T-helper 17 cell (primary cell): ENCODE measurements at regions not wholly inside any gene's neighbourhood (a gene's known extent, or its start where the extent isn't known, plus 50 kb on each side); places are given as distances from the start of the nearest gene placed in this dataset.

ENCODE experiments used
- ATAC-seq: fragments of 150-1000 bp; cut with Tn5 transposase; 2 replicates; pipeline ENCODE4 v1.10.0; 2021; ENCODE audit warnings: mild to moderate bottlenecking, moderate library complexity
- DNase-seq, 3 donors: peaks; one replicate each; pipeline versions ENCODE4 v3.0.0 to v3.0.0-alpha.2; 2020 to 2021
- H3K9me3 ChIP-seq: one replicate; pipeline ENCODE4 v1.7.0; 2013; ENCODE audit warnings: low read length, mild to moderate bottlenecking; ENCODE audit not compliant: control insufficient read depth, poor library complexity, severe bottlenecking
- H3K27ac Mint-ChIP-seq: one replicate; pipeline ENCODE4 v1.8.0; 2022; ENCODE audit warnings: mild to moderate bottlenecking, moderate library complexity, mixed read lengths
- H3K27me3 Mint-ChIP-seq: one replicate; pipeline ENCODE4 v1.8.0; 2022; ENCODE audit warnings: mixed read lengths
- H3K36me3 Mint-ChIP-seq: one replicate; pipeline ENCODE4 v1.8.0; 2022; ENCODE audit warnings: low read depth, mixed read lengths
- H3K4me1 Mint-ChIP-seq: one replicate; pipeline ENCODE4 v1.8.0; 2022; ENCODE audit warnings: mild to moderate bottlenecking, mixed read lengths
- H3K4me3 Mint-ChIP-seq: one replicate; pipeline ENCODE4 v1.8.0; 2022; ENCODE audit warnings: mild to moderate bottlenecking, moderate library complexity, mixed read lengths

DNA sequence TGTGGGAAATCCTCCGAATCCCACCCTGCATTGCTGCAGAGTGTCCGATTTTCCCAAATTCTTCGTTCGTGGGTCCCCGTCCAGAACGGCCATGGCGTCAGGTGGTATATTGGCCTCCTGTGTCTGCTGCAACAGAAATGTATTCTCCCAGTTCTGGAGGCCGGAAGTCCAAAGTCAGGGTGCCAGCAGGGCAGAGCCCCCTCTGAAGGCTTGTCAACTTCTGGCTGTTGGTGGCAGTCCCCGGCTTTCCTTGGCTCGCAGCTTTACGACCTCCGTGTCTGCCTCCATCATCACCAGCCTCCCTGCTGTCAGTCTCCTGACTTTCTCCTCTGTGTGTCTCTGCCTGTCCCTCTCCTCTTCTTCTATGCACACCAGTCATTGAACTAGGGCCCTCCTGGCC lies 142.1 kb upstream of the FOXF1 start:
- Mint-ChIP-seq H3K36me3 (no peaks in the 10 kb centered on the region), H3K4me1 (no peaks in the 10 kb centered on the region), H3K27me3 (peaks cover 56% of the 10 kb centered on the region), H3K4me3 (no peak overlapping the region), H3K27ac (no peak overlapping the region)
- H3K9me3 ChIP-seq, result no peaks in the 10 kb centered on the region
- DNase-seq (no peak), ATAC-seq (no peak)

DNA sequence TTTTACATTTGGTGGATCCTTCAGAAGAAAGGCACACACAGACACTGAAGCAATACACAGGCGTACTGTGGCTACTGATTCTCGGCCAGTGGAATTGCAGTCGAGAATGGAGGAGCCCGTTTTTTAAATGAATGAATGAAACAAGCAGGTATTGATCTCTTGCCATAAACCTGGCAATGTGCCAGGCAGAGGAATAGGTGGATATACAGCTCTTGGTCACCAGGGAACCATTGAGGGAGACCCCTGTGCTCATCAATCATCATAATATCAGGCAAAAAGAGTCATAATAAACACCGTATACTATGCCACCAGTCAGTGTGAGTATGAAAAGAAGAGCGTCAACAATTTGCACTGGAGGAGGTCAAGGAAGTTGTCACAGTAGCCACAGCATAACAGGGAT lies 140.3 kb upstream of the FOXF1 start:
- no peaks in the 10 kb centered on the region for H3K9me3 ChIP-seq
- DNase-seq, result no peak
- no peak overlapping the region for H3K4me3 Mint-ChIP-seq
- peaks cover 48% of the 10 kb centered on the region for H3K27me3 Mint-ChIP-seq
- ATAC-seq, result no peak
- no peaks in the 10 kb centered on the region for H3K36me3 Mint-ChIP-seq
- H3K4me1 Mint-ChIP-seq, result no peaks in the 10 kb centered on the region
- H3K27ac Mint-ChIP-seq, result no peak overlapping the region

DNA sequence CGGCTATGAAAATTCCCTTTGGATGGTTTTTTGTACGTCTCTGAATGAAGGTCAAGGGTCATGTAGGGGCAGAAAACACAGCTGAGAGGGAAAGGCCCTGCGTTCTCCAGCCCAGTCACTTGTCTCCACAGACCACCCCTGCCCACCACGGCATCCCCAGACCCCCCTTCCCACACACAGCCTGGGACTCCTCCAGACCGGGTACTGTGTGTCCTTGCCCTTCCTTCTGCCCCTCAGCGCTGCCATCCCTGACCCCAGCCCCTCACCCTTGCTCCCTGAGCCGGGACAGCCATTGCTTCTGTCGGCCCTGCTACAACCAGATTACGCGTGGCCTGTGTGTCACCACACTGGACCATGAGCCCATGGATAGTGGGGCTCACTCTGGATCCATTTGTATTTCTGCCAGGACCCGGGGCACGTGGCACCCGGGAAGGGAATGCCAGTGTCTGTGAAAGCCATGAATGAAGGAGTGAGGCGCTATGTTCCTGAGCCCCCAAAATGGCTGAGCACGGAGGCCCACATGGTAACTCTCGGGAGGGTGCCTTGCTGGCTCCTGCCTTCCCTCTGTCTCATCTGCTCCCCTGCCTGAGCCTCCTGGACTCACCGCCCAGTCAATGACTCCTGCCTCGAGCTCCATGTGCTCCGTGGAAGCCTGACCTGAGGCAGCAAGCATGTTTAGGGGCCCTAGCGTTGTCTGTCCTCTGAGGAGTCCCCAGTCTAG lies 139.1 kb upstream of the FOXF1 start:
- Mint-ChIP-seq H3K4me3 (no peak overlapping the region), H3K27ac (no peak overlapping the region)

DNA sequence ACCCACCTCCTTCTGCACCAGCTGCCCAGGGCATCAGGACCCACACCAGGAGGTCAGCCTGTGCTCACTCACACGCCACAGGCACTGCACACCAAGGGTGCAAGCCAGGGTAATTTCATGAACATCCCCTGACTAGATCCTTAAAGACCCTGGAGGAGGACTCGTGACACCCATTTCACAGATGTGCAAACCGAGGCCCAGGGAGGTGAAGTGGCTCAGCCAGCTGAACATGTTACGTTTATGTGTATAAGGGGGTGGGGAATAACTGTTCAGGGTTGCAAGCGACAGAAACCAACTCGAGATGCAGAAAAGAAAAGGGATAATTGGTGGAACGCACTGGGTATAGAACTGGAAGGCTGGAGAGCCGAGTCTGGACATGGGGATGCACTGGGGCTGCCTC lies 138.1 kb upstream of the FOXF1 start:
- ATAC-seq (no peak), DNase-seq (no peak)
- H3K4me3 Mint-ChIP-seq, result no peak overlapping the region
- H3K36me3 Mint-ChIP-seq, result no peaks in the 10 kb centered on the region
- peaks cover 30% of the 10 kb centered on the region for H3K27me3 Mint-ChIP-seq
- no peak overlapping the region for H3K27ac Mint-ChIP-seq
- H3K9me3 ChIP-seq, result no peaks in the 10 kb centered on the region
- H3K4me1 Mint-ChIP-seq, result no peaks in the 10 kb centered on the region

More for the DNA sequence above, 139.1 kb upstream of the FOXF1 start:
- H3K36me3 Mint-ChIP-seq, result no peaks in the 10 kb centered on the region
- H3K27me3 Mint-ChIP-seq, result peaks cover 39% of the 10 kb centered on the region
- DNase-seq, result no peak
- H3K9me3 ChIP-seq, result no peaks in the 10 kb centered on the region
- no peaks in the 10 kb centered on the region for H3K4me1 Mint-ChIP-seq
- no peak for ATAC-seq

DNA sequence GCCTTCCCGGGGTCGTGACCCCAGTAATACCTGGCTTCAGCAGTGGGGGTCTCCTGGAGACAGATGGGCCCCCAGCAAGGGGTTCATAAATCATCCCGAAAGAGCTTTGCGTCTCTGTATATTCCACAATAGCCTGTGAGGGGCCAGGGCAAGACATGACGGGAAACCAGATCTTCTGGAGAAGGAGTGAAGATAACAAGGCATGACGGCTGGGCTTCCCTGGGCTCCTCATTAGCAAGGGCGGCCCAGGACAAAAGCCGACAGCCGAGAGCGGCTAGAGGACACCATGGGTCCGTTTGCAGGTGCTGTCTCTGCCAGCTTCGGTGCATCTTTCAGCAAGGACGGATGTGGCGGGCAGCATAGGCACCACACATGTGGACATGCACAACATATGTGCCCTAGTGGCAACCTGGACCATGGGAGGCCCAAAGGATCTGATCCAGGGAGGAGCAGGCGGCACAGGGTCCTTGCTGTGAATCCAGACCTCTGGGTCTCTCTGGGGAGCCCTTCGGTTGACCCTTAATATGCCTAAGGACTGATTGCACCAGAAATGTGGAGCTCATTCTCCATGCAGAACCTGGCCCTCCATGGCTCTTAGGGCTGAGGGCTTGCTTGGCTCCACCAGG lies 136.9 kb upstream of the FOXF1 start:
- H3K36me3 Mint-ChIP-seq, result no peaks in the 10 kb centered on the region
- ATAC-seq (no peak), DNase-seq (no peak)
- H3K4me1 Mint-ChIP-seq, result no peaks in the 10 kb centered on the region
- H3K4me3 Mint-ChIP-seq, result no peak overlapping the region
- H3K27me3 Mint-ChIP-seq, result peaks cover 25% of the 10 kb centered on the region
- no peaks in the 10 kb centered on the region for H3K9me3 ChIP-seq
- no peak overlapping the region for H3K27ac Mint-ChIP-seq

DNA sequence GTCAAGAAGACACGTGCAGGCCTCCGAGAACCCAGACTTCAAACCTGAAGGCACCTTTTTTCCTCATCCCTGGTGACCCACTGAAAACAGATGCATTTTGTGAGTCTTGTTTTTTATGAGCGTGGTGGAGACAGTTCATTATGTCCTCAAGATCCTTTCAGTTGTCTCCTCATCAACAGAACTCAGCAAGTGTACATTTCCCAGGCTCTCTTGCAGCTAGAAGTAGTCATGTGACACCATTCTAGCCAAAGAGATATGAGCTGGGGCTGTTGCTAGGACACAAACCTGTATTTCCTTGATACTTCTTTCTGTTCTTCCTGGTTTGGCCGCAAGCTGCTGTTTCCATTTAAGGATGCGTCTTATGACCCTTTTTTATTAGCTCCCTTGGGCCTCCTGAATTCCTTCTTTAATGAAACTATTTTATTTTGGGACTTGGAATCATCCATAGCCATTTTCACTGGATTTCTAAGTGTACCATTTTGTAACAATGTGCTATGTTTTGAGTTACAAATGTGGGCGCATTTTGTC lies 135.7 kb upstream of the FOXF1 start:
- ATAC-seq, result no peak
- DNase-seq, result no peak
- no peaks in the 10 kb centered on the region for H3K36me3 Mint-ChIP-seq
- no peaks in the 10 kb centered on the region for H3K4me1 Mint-ChIP-seq
- H3K27me3 Mint-ChIP-seq, result peaks cover 20% of the 10 kb centered on the region
- no peak overlapping the region for H3K27ac Mint-ChIP-seq
- H3K4me3 Mint-ChIP-seq, result no peak overlapping the region
- no peaks in the 10 kb centered on the region for H3K9me3 ChIP-seq

DNA sequence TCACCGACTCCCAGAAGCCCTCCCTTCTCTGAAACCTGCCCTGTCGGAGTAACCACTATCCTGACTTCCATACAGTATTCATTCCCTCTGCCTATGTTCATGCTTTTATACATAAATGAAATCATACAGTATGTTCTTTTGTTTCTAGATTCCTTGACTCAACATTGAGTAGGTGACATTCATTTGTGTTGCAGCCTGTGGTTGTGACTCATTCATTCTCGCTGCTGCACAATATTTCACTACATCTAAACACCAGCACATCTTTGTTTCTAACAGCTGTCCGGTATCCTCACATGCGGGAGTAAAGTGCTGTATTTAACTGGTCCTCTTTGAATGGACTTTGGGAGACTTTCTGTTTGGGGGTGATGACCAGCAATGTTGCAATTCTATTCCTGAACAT lies 135.0 kb upstream of the FOXF1 start:
- Mint-ChIP-seq H3K4me1 (no peaks in the 10 kb centered on the region), H3K36me3 (no peaks in the 10 kb centered on the region), H3K4me3 (no peak overlapping the region), H3K27me3 (peaks cover 19% of the 10 kb centered on the region), H3K27ac (no peak overlapping the region)
- no peak for DNase-seq
- no peak for ATAC-seq
- H3K9me3 ChIP-seq, result no peaks in the 10 kb centered on the region

DNA sequence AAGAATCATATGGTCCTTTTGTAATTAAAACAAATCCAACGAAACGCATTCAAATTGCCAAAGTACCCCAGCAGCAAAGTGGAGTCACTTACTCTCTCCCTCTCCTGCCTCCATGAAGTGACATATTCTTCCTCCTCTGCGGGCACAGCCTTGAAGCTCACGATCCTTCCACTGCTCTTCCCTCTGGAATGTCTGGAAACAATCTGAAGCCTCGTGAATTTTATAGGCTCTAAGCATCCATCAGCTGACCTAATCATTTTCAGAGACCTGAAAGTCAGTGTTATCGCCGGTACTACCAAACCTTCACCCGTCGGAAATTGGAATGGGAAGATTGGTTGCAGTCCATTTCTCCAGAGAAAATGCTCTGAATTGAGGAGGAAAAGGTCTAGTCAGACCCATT lies 134.5 kb upstream of the FOXF1 start:
- DNase-seq, result no peak
- no peak for ATAC-seq
- Mint-ChIP-seq H3K4me3 (no peak overlapping the region), H3K4me1 (no peaks in the 10 kb centered on the region), H3K27ac (no peak overlapping the region), H3K27me3 (peaks cover 17% of the 10 kb centered on the region), H3K36me3 (no peaks in the 10 kb centered on the region)
- H3K9me3 ChIP-seq, result no peaks in the 10 kb centered on the region

DNA sequence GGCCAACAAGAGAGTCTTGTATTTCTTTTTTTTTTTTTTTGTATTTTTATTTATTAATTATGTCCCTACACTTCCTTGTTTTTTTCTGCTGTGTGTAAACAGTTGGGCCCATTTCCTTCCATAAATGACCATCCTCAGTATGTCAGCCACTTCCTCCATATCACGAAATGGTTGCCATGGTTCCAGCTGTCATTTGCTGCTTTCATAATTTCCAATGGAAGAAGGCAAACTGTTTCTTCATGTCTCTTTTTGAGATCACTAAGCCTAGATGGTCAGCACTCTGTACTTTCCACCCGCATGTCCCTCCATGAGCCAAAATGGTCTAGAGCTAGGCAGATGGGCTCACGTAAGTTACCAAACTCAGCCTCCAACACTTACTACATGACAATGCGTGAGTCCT lies 133.5 kb upstream of the FOXF1 start:
- DNase-seq, result no peak
- H3K27ac Mint-ChIP-seq, result no peak overlapping the region
- H3K4me1 Mint-ChIP-seq, result no peaks in the 10 kb centered on the region
- H3K36me3 Mint-ChIP-seq, result no peaks in the 10 kb centered on the region
- no peak overlapping the region for H3K4me3 Mint-ChIP-seq
- H3K9me3 ChIP-seq, result no peaks in the 10 kb centered on the region
- H3K27me3 Mint-ChIP-seq, result peaks cover 26% of the 10 kb centered on the region
- no peak for ATAC-seq

DNA sequence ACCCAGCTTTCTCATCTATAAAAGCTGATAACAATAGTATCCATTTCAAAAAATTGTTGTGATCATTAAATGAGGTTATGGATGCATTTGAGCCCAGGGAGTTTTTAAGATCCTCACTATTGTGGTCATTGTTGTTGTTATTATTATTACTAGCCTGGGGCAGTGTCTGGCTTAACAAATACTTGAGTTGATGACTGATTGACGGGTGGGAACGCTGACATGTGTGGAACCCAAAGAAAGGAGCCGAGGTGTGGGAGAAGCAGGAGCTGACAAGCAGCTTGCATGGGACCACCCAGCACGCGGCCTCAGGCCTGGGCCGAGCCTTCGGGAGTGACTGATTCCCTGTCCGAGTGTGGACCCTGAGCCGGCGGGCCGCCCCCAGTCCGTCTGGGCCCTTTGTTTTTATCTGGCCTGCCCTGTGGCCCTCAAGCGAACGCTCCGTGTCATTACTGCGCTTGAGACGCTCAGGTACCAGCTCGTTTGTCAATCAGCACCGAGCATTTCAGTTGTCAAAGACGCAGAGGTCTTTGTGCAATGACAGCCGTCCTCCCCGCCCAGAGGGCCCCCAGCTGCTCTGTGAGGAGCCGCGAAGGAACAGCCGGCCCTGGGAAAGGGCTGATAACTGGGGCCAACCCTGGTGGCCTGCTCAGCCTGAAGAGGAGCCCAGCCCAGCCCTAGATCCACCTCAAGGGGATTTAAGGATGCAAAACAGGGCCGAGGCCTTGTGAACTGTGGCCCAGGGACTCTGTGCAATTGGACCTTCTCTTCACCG lies 132.9 kb upstream of the FOXF1 start:
- Mint-ChIP-seq H3K4me3 (no peak overlapping the region), H3K27ac (no peak overlapping the region), H3K36me3 (no peaks in the 10 kb centered on the region), H3K4me1 (no peaks in the 10 kb centered on the region), H3K27me3 (peaks cover 24% of the 10 kb centered on the region)
- H3K9me3 ChIP-seq, result no peaks in the 10 kb centered on the region
- ATAC-seq (no peak), DNase-seq (no peak)

DNA sequence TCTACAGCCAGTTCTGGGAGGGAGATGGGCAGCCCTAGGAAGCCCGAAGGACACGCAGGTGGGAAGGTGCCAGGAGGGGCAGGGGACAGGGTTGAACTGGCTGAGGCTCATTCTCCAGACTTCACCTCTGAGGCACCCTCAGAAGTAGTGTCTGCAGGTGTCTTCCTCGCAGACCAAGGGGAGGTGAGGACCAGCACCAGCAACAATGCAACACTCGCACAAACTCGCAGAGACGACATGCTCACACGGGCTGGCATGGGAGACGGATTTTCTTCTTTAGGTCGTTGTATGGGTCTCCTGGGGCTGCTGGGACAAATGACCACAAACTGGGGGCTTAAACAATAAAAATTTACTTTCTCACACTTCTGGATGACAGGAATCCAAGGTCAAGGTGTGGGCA lies 132.2 kb upstream of the FOXF1 start:
- peaks cover 21% of the 10 kb centered on the region for H3K27me3 Mint-ChIP-seq
- no peaks in the 10 kb centered on the region for H3K4me1 Mint-ChIP-seq
- peaks cover under 1% of the 10 kb centered on the region for H3K36me3 Mint-ChIP-seq
- no peaks in the 10 kb centered on the region for H3K9me3 ChIP-seq
- H3K4me3 Mint-ChIP-seq, result no peak overlapping the region
- ATAC-seq (no peak), DNase-seq (no peak)
- no peak overlapping the region for H3K27ac Mint-ChIP-seq

DNA sequence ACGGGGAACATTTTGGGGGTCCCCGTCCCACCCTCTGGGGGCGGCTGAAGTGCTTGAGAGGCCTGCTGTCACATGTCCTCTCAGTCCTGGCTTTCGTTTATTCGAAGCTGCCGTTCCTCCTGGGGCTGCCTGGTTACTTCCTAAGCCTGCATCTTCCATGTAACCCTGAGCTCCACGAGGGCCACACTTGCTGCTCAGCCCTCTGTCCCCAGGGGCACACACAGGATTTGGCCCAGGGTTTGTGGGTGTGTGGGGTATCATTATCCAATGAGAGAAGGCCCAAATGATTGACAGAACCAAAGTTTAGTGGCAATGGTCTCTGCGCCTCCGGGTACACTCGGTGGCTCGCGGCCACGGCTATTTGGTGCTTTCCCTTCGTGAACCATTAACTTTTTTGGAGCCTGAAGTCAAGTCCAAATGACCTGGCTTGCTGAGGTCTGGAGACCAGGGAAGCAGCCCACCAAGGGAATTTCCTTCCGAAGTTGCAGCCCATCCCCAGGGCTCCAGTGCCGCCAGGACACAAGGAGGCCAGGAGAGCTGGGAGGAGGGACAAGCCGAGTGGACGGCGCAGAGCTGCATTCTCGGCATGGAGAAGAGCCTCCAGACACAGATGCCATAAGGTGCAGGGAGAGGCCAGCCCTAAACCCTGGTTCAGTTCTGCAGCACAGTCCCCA lies 131.4 kb upstream of the FOXF1 start:
- H3K9me3 ChIP-seq, result no peaks in the 10 kb centered on the region
- Mint-ChIP-seq H3K4me1 (no peaks in the 10 kb centered on the region), H3K27me3 (peaks cover 18% of the 10 kb centered on the region), H3K36me3 (peaks cover 3% of the 10 kb centered on the region), H3K27ac (no peak overlapping the region), H3K4me3 (no peak overlapping the region)
- no peak for DNase-seq
- ATAC-seq, result no peak

DNA sequence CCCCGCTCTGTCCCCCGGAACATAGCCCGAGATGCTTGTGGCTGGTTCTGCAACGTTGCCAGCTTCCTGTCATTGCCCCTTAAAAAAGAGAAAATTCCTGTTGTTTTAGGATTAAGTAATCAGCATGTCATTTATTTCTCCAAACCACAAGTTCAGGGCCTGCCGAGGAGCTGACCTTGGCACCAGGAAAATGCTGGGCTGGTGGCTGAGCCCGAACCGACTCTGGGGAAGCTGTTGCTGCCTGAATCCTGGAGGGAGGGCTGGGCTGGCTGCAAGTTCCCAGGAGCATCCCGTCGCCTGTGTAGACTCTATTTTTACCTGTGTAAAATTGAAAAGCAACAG lies 130.9 kb upstream of the FOXF1 start:
- no peak overlapping the region for H3K4me3 Mint-ChIP-seq
- DNase-seq, result no peak
- peaks cover 3% of the 10 kb centered on the region for H3K36me3 Mint-ChIP-seq
- H3K27ac Mint-ChIP-seq, result no peak overlapping the region
- peaks cover 18% of the 10 kb centered on the region for H3K27me3 Mint-ChIP-seq
- H3K4me1 Mint-ChIP-seq, result no peaks in the 10 kb centered on the region
- no peaks in the 10 kb centered on the region for H3K9me3 ChIP-seq
- ATAC-seq, result no peak
